ENCODE measurements at regions not wholly inside any gene's neighbourhood (a gene's known extent, or its start where the extent isn't known, plus 50 kb on each side); places are given as distances from the start of the nearest gene placed in this dataset.

- no peak for TF ChIP-seq CHD7 (IDR thresholded peaks at IDR 0.05; ENCODE audit: insufficient replicate concordance, low read length)
These were observed 101.2 kb downstream of the ERMARD start (continued) for GRCh38 chr6:169852504-169853195.

All from H1 (cell line).